Mammary epithelial cell (primary cell): ENCODE measurements at regions not wholly inside any gene's neighbourhood (a gene's known extent, or its start where the extent isn't known, plus 50 kb on each side); places are given as distances from the start of the nearest gene placed in this dataset.

Experiments used
- CTCF ChIP-seq, 2 donors: IDR thresholded peaks in 1 of 2; conservative IDR thresholded peaks in 1 of 2; 2 replicates each; pipeline ENCODE4 v1.5.1; 2011 to 2012; ENCODE audit warnings: inconsistent platforms in 2 of 2, low read length in 2 of 2, mild to moderate bottlenecking in 2 of 2, control low read depth in 1 of 2, low read depth in 1 of 2; ENCODE audit not compliant: insufficient read depth in 1 of 2; ENCODE audit errors: extremely low read depth in 1 of 2
- EZH2 ChIP-seq: IDR thresholded peaks from 2 replicates; pipeline ENCODE4 v1.6.1; 2012; ENCODE audit warnings: low read length, inconsistent platforms, borderline replicate concordance

GRCh38 chr1:29828526-29829447 is 592.5 kb downstream of the PTPRU start:
- TF ChIP-seq CTCF (conservative IDR thresholded peaks at IDR 0.05 in 1 of 2, IDR thresholded peaks at IDR 0.05 in 1 of 2; ENCODE audit: extremely low read depth in 1 of 2, insufficient read depth in 1 of 2, low read depth in 1 of 2, low read length in 2 of 2), result no peak
- no peak for TF ChIP-seq EZH2
